Smooth muscle cell (in vitro differentiated cells): ENCODE measurements at regions not wholly inside any gene's neighbourhood (a gene's known extent, or its start where the extent isn't known, plus 50 kb on each side); places are given as distances from the start of the nearest gene placed in this dataset.

ENCODE experiments used
- DNase-seq: peaks from one replicate; lab custom pipeline; 2025; ENCODE audit not compliant: unreplicated experiment; lab: John Stamatoyannopoulos, UW
- H2AFZ ChIP-seq: fragments of 200-600 bp; sonication (generic); 2 replicates; pipeline ENCODE4 v1.6.0; 2016; ENCODE audit warnings: antibody characterized with exemption, low read depth, mild to moderate bottlenecking
- H3F3A ChIP-seq: fragments of 200-600 bp; sonication (generic); 2 replicates; pipeline ENCODE4 v1.6.0; 2017; ENCODE audit warnings: antibody characterized with exemption, low read depth
- H3K27ac ChIP-seq: fragments of 200-600 bp; sonication (generic); 2 replicates; pipeline ENCODE4 v1.5.1; 2016; ENCODE audit warnings: low read depth, mild to moderate bottlenecking
- H3K27me3 ChIP-seq: fragments of 200-600 bp; sonication (generic); 2 replicates; pipeline ENCODE4 v1.6.1; 2016; ENCODE audit warnings: low read depth, mild to moderate bottlenecking
- H3K36me3 ChIP-seq: fragments of 200-600 bp; sonication (generic); 2 replicates; pipeline ENCODE4 v1.5.1; 2016; ENCODE audit warnings: low read depth
- H3K4me1 ChIP-seq: fragments of 200-600 bp; sonication (generic); 2 replicates; pipeline ENCODE4 v1.5.1; 2016; ENCODE audit warnings: low read depth
- H3K4me2 ChIP-seq: fragments of 200-600 bp; sonication (generic); 2 replicates; pipeline ENCODE4 v1.6.0; 2016; ENCODE audit warnings: mild to moderate bottlenecking
- H3K4me3 ChIP-seq: fragments of 200-600 bp; sonication (generic); 2 replicates; pipeline ENCODE4 v1.5.1; 2016; ENCODE audit warnings: mild to moderate bottlenecking
- H3K79me2 ChIP-seq: fragments of 200-600 bp; sonication (generic); 2 replicates; pipeline ENCODE4 v1.6.0; 2016; ENCODE audit warnings: low read depth, mild to moderate bottlenecking
- H3K9ac ChIP-seq: fragments of 200-600 bp; sonication (generic); 2 replicates; pipeline ENCODE4 v1.6.0; 2016; ENCODE audit warnings: low read depth
- H3K9me3 ChIP-seq: fragments of 200-600 bp; sonication (generic); replicated peaks from 2 replicates; pipeline ENCODE4 v1.5.1; 2016; ENCODE audit warnings: low read depth
- H4K20me1 ChIP-seq: fragments of 200-600 bp; sonication (generic); 2 replicates; pipeline ENCODE4 v1.6.0; 2016; ENCODE audit warnings: low read depth
- WGBS: methylation state at CpG from one replicate; pipeline ENCODE4 v1.1.7; 2016; ENCODE audit warnings: low lambda C conversion rate; 5-methylcytosine and 5-hydroxymethylcytosine counted together
- TF ChIP-seq, protein P1 (sequence below): fragments of 200-600 bp; sonication (generic); IDR thresholded peaks from 2 replicates; pipeline ENCODE4 v1.5.1; 2017; ENCODE audit warnings: borderline replicate concordance, mild to moderate bottlenecking, antibody characterized with exemption; ENCODE audit not compliant: insufficient read depth, poor library complexity, severe bottlenecking

- no peak overlapping the region for H2AFZ ChIP-seq
These were observed 499.2 kb upstream of the FAM98A start for GRCh38 chr2:34098256-34098655.

DNA sequence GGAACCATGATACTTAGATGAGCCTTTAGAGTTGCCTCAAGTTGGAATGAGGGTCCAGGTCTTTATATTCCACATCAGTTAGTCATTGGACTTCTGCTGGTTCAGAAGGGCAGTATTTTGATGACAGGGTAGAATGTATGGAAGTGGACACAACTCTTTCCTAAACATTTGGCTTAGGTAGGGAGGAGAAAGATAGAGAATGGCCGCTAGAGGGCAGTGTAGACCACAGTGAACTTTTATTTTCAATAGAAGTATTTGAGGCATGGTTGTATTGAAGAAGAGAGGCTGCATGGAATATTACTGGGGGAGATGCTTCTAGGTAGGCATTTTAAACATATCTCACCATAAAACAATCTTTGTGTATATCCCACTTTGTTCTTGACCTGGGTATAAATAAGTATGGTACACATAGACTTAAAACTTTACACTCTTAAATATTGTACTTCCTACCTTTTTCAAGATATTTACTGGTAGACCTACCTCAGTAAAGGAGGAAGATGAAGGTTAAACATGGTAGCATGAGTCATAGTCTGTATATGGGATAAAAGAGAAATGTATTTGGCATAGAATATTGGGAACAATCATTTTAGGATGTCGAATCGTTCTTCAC, 497.6 kb upstream of the FAM98A start:
- Histone ChIP-seq H3K9ac (no peak overlapping the region), H3K4me3 (no peak overlapping the region), H3K4me2 (no peak overlapping the region), H3K27me3 (no peaks in the 10 kb centered on the region), H3K27ac (no peak overlapping the region), H3K79me2 (no peaks in the 10 kb centered on the region), H3K36me3 (no peaks in the 10 kb centered on the region), H4K20me1 (no peaks in the 10 kb centered on the region), H3K4me1 (no peaks in the 10 kb centered on the region), H2AFZ (no peak overlapping the region), H3K9me3 (no peaks in the 10 kb centered on the region), H3F3A (no peaks in the 10 kb centered on the region)
- WGBS = 61% methylated on average over 3 of the region's 3 CpGs
- TF ChIP-seq, protein P1, sequence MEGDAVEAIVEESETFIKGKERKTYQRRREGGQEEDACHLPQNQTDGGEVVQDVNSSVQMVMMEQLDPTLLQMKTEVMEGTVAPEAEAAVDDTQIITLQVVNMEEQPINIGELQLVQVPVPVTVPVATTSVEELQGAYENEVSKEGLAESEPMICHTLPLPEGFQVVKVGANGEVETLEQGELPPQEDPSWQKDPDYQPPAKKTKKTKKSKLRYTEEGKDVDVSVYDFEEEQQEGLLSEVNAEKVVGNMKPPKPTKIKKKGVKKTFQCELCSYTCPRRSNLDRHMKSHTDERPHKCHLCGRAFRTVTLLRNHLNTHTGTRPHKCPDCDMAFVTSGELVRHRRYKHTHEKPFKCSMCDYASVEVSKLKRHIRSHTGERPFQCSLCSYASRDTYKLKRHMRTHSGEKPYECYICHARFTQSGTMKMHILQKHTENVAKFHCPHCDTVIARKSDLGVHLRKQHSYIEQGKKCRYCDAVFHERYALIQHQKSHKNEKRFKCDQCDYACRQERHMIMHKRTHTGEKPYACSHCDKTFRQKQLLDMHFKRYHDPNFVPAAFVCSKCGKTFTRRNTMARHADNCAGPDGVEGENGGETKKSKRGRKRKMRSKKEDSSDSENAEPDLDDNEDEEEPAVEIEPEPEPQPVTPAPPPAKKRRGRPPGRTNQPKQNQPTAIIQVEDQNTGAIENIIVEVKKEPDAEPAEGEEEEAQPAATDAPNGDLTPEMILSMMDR = peak; percentile 82
- DNase-seq = no peak

More at GRCh38 chr2:34098256-34098655, 499.2 kb upstream of the FAM98A start:
- Histone ChIP-seq H4K20me1 (no peaks in the 10 kb centered on the region), H3K27ac (no peak overlapping the region), H3K4me2 (no peak overlapping the region), H3K9ac (no peak overlapping the region), H3F3A (no peaks in the 10 kb centered on the region), H3K79me2 (no peaks in the 10 kb centered on the region), H3K4me1 (no peaks in the 10 kb centered on the region), H3K27me3 (no peaks in the 10 kb centered on the region), H3K9me3 (no peaks in the 10 kb centered on the region), H3K4me3 (no peak overlapping the region), H3K36me3 (no peaks in the 10 kb centered on the region)
- no peak for DNase-seq
- TF ChIP-seq, protein P1 = no peak
- 63% methylated on average over 2 of the region's 2 CpGs for WGBS

- Histone ChIP-seq H3K27me3 (no peaks in the 10 kb centered on the region), H2AFZ (no peak overlapping the region), H3K4me1 (no peaks in the 10 kb centered on the region), H3K79me2 (no peaks in the 10 kb centered on the region), H3K4me2 (no peak overlapping the region), H3K36me3 (no peaks in the 10 kb centered on the region), H4K20me1 (no peaks in the 10 kb centered on the region), H3K9me3 (no peaks in the 10 kb centered on the region), H3F3A (no peaks in the 10 kb centered on the region), H3K9ac (no peak overlapping the region), H3K4me3 (no peak overlapping the region), H3K27ac (no peak overlapping the region)
- DNase-seq = no peak
- TF ChIP-seq, protein P1 = no peak
- WGBS = 86% methylated on average over 3 of the region's 3 CpGs
These were observed 494.7 kb upstream of the FAM98A start for GRCh38 chr2:34093790-34094189.

DNA sequence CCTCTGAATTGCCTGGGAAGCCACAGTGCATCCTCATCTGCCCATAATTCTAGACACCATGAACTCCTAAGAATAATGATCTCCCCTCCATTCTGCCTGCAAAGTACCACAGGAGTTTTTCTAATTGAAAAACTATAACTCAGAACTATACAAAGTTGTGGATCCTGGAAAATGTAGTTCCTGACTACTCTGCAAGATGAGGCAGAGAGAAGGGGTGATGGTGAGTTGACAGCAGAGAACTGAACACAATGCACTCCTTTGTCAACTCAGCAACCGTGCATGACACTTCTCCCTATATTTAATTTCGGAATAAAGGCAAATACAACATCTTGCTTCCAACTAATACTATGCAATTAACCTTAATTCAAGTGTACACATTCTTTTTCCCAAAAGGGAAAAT, 471.1 kb upstream of the FAM98A start:
- Histone ChIP-seq H3K4me2 (no peak overlapping the region), H3K27ac (no peak overlapping the region), H3K4me3 (no peak overlapping the region), H2AFZ (no peak overlapping the region), H3K79me2 (no peaks in the 10 kb centered on the region), H3K27me3 (no peaks in the 10 kb centered on the region), H3K36me3 (no peaks in the 10 kb centered on the region), H3K4me1 (no peaks in the 10 kb centered on the region), H3K9me3 (no peaks in the 10 kb centered on the region), H3K9ac (no peak overlapping the region), H4K20me1 (no peaks in the 10 kb centered on the region), H3F3A (no peaks in the 10 kb centered on the region)
- WGBS = 80% methylated on average over 2 of the region's 2 CpGs
- no peak for DNase-seq
- TF ChIP-seq, protein P1 = no peak
